ENCODE measurements at regions not wholly inside any gene's neighbourhood (a gene's known extent, or its start where the extent isn't known, plus 50 kb on each side); places are given as distances from the start of the nearest gene placed in this dataset.

- TF ChIP-seq CTCF (IDR thresholded peaks at IDR 0.05) (no peak), POLR2A (IDR thresholded peaks at IDR 0.05) (no peak)
Measured at GRCh38 chr13:24016046-24016445, 118.7 kb upstream of the C1QTNF9B start.
